A549 (cell line): ENCODE measurements at regions not wholly inside any gene's neighbourhood (a gene's known extent, or its start where the extent isn't known, plus 50 kb on each side); places are given as distances from the start of the nearest gene placed in this dataset.

Experiments used
- ATAC-seq, 2 experiments: fragments of 200-7000 bp in 1 of 2; fragments of >200 bp in 1 of 2; cut with Nextera tagmentation in 1 of 2; cut with Tn5 transposase in 1 of 2; 3 replicates each; pipeline versions ENCODE4 v1.8.0 to v1.9.1; 2018 to 2020; ENCODE audit warnings: mild to moderate bottlenecking in 1 of 2, moderate library complexity in 1 of 2
- CTCF ChIA-PET: fragments of 300-600 bp; sonication (Branson Sonifier 250); formaldehyde crosslinking; extraction: SDS; loops from one replicate; lab custom pipeline; 2021; ENCODE audit warnings: antibody characterized with exemption, inconsistent platforms; lab: Yijun Ruan, JAX
- POLR2A ChIA-PET: fragments of 350-600 bp; formaldehyde crosslinking; extraction: SDS; loops from one replicate; lab custom pipeline; 2021; ENCODE audit warnings: antibody characterized with exemption, inconsistent platforms; lab: Yijun Ruan, JAX
- DNase-seq, 2 experiments: peaks; one replicate each; pipeline versions ENCODE4 v3.0.0 to v3.0.0-alpha.2; 2011 to 2016; ENCODE audit warnings: low read depth in 1 of 2, low spot score in 1 of 2
- FAIRE-seq: peaks from 2 replicates; lab custom pipeline; 2011; peaks lifted over from hg19 to GRCh38; lab: Jason Lieb, UNC
- H3K27ac ChIP-seq, 2 experiments: fragments of >200 bp; sonication (Bioruptor Twin); formaldehyde crosslinking; 3 replicates each; pipeline ENCODE4 v1.5.1; 2016 to 2017
- H3K4me1 ChIP-seq: fragments of >200 bp; sonication (Bioruptor Twin); formaldehyde crosslinking; 3 replicates; pipeline ENCODE4 v1.6.1; 2016
- H3K4me2 ChIP-seq: fragments of >200 bp; sonication (Bioruptor Twin); formaldehyde crosslinking; 3 replicates; pipeline ENCODE4 v1.6.1; 2016
- H3K4me3 ChIP-seq: fragments of >200 bp; sonication (Bioruptor Twin); formaldehyde crosslinking; 3 replicates; pipeline ENCODE4 v1.5.1; 2016
- H3K9me3 ChIP-seq: fragments of >200 bp; sonication (Bioruptor Twin); formaldehyde crosslinking; 3 replicates; pipeline ENCODE4 v1.6.1; 2016
- ATOH8 ChIP-seq: fragments of 250-450 bp; sonication (Bioruptor Pico); IDR thresholded peaks from 2 replicates; pipeline ENCODE4 v1.5.0; 2020; ENCODE audit warnings: low read depth, mild to moderate bottlenecking, moderate library complexity
- BCL3 ChIP-seq: fragments of >200 bp; sonication (Bioruptor Twin); formaldehyde crosslinking; IDR thresholded peaks from 3 replicates; pipeline ENCODE4 v1.6.1; 2016
- CHD4 ChIP-seq: fragments of 200-600 bp; sonication (generic); IDR thresholded peaks from 2 replicates; pipeline ENCODE4 v1.6.1; 2016; ENCODE audit warnings: antibody characterized with exemption, mild to moderate bottlenecking, borderline replicate concordance
- EHF ChIP-seq: fragments of 250-450 bp; sonication (Bioruptor Pico); IDR thresholded peaks from 2 replicates; pipeline ENCODE4 v1.5.0; 2020; ENCODE audit warnings: mild to moderate bottlenecking
- ELK1 ChIP-seq: fragments of 150-350 bp; IDR thresholded peaks from 2 replicates; pipeline ENCODE4 v1.6.1; 2014; ENCODE audit warnings: low read depth, mild to moderate bottlenecking, low read length
- FOSB ChIP-seq: fragments of 250-450 bp; sonication (Bioruptor Pico); IDR thresholded peaks from 2 replicates; pipeline ENCODE4 v1.5.0; 2020; ENCODE audit warnings: mild to moderate bottlenecking, moderate library complexity
- FOSL2 ChIP-seq, 2 experiments: fragments of 450-650 bp in 1 of 2; fragments of >200 bp in 1 of 2; sonication (Bioruptor Twin) in 1 of 2; formaldehyde crosslinking; IDR thresholded peaks; 2 replicates each; pipeline versions ENCODE4 v1.5.0 to v1.6.1; 2016 to 2020; ENCODE audit warnings: mild to moderate bottlenecking in 1 of 2, moderate library complexity in 1 of 2
- HEYL ChIP-seq: fragments of 250-450 bp; sonication (Bioruptor Pico); IDR thresholded peaks from 2 replicates; pipeline ENCODE4 v1.8.0; 2021; ENCODE audit warnings: mild to moderate bottlenecking, moderate library complexity
- HMGXB4 ChIP-seq: fragments of 250-450 bp; sonication (Bioruptor Pico); IDR thresholded peaks from 2 replicates; pipeline ENCODE4 v1.5.0; 2021; ENCODE audit warnings: mild to moderate bottlenecking, moderate library complexity, borderline replicate concordance
- HOXB5 ChIP-seq: fragments of 250-450 bp; sonication (Bioruptor Pico); IDR thresholded peaks from 2 replicates; pipeline ENCODE4 v1.5.0; 2020; ENCODE audit warnings: mild to moderate bottlenecking, moderate library complexity
- KDM1A ChIP-seq: fragments of 200-600 bp; sonication (generic); IDR thresholded peaks from 2 replicates; pipeline ENCODE4 v1.6.1; 2016; ENCODE audit warnings: low read depth, mild to moderate bottlenecking
- MYC ChIP-seq: IDR thresholded peaks from 2 replicates; pipeline ENCODE4 v1.6.1; 2012; ENCODE audit warnings: mild to moderate bottlenecking, inconsistent platforms, low read length, improper control_type of control experiment, borderline replicate concordance
- PBX3 ChIP-seq: IDR thresholded peaks from 2 replicates; pipeline ENCODE4 v1.6.1; 2012
- POLR2A ChIP-seq: IDR thresholded peaks from 2 replicates; pipeline ENCODE4 v1.6.1; 2012; ENCODE audit warnings: mild to moderate bottlenecking, low read length
- RNF2 ChIP-seq: fragments of 200-600 bp; sonication (generic); IDR thresholded peaks from 2 replicates; pipeline ENCODE4 v1.6.1; 2016; ENCODE audit warnings: low read depth, mild to moderate bottlenecking, antibody characterized with exemption, moderate library complexity, borderline replicate concordance
- SREBF2 ChIP-seq: fragments of 450-650 bp; IDR thresholded peaks from 2 replicates; pipeline ENCODE4 v1.6.1; 2014; ENCODE audit warnings: mild to moderate bottlenecking, moderate library complexity
- TFCP2L1 ChIP-seq: fragments of 250-450 bp; sonication (Bioruptor Pico); IDR thresholded peaks from 2 replicates; pipeline ENCODE4 v1.5.0; 2021; ENCODE audit warnings: mild to moderate bottlenecking
- ZC3H11A ChIP-seq: fragments of 450-650 bp; IDR thresholded peaks from 2 replicates; pipeline ENCODE4 v1.6.1; 2014; ENCODE audit warnings: antibody characterized with exemption, mild to moderate bottlenecking
- WGBS: methylation state at CpG from one replicate; pipeline ENCODE4 v1.1.6; 2017; ENCODE audit errors: missing lambda C conversion rate; 5-methylcytosine and 5-hydroxymethylcytosine counted together

- ChIA-PET CTCF (no interaction called here), POLR2A (no interaction called here)
- WGBS = 37% methylated on average over 3 of the region's 3 CpGs
- Histone ChIP-seq H3K4me3 (no peak overlapping the region), H3K4me1 (no peaks in the 10 kb centered on the region), H3K4me2 (no peak overlapping the region), H3K27ac (no peak overlapping the region), H3K9me3 (no peaks in the 10 kb centered on the region)
- DNase-seq = no peak
- TF ChIP-seq HOXB5 (CRISPR knock-in tag) (no peak), PBX3 (no peak), MYC (no peak), TFCP2L1 (CRISPR knock-in tag) (no peak), EHF (CRISPR knock-in tag) (no peak), FOSL2 (IDR thresholded peaks at IDR 0.05) (no peak), FOSL2 (CRISPR knock-in tag; IDR thresholded peaks at IDR 0.05) (no peak), ZC3H11A (no peak), BCL3 (no peak), ATOH8 (CRISPR knock-in tag) (no peak), KDM1A (no peak), FOSB (CRISPR knock-in tag) (no peak), ELK1 (no peak), HMGXB4 (CRISPR knock-in tag) (no peak), RNF2 (no peak), POLR2A (no peak), CHD4 (no peak)
- FAIRE-seq = no peak
- ATAC-seq = no peak
Measured at GRCh38 chr5:111998871-111999270, 241.9 kb upstream of the NREP start.

- TF ChIP-seq RNF2 = no peak
- TF ChIP-seq MYC = no peak
- no peak for TF ChIP-seq ATOH8 (CRISPR knock-in tag)
- no peak for TF ChIP-seq HEYL
- TF ChIP-seq FOSB (CRISPR knock-in tag) = no peak
- TF ChIP-seq SREBF2 = no peak
- ATAC-seq (no peak), FAIRE-seq (no peak), DNase-seq (peak in 1 of 2 experiments; percentile 7)
- Histone ChIP-seq H3K9me3 (no peaks in the 10 kb centered on the region; the same call in 2 of the 3 replicates), H3K4me3 (no peak overlapping the region), H3K4me1 (no peaks in the 10 kb centered on the region), H3K27ac (no peak overlapping the region), H3K4me2 (no peak overlapping the region)
- ChIA-PET POLR2A (no interaction called here), CTCF (interaction anchor here (1.6 kb wide), 1 partner anchor 11 kb away, joined by 3 read pairs; no protein-coding TSS in a partner anchor)
- WGBS = 30% methylated on average over 3 of the region's 3 CpGs
Measured at GRCh38 chr5:111997711-111998110, 240.7 kb upstream of the NREP start.
